IMR-90 (cell line): ENCODE measurements at regions not wholly inside any gene's neighbourhood (a gene's known extent, or its start where the extent isn't known, plus 50 kb on each side); places are given as distances from the start of the nearest gene placed in this dataset.

Source experiments
- ATAC-seq: fragments of 200-7000 bp; cut with Tn5 transposase; 2 replicates; pipeline ENCODE4 v1.9.1; 2020; ENCODE audit warnings: low read depth, mild to moderate bottlenecking, moderate library complexity
- BruUV-seq: library from RNA; stranded (reverse); fragments of 400-500 nt; replicated peaks from 2 replicates; lab custom pipeline; 2021; lab: Mats Ljungman, UMichigan
- CTCF ChIA-PET: fragments of 300-600 bp; formaldehyde crosslinking; extraction: SDS; loops from one replicate; lab custom pipeline; 2021; ENCODE audit warnings: antibody characterized with exemption; lab: Yijun Ruan, JAX
- POLR2A ChIA-PET: fragments of 300-600 bp; sonication (Branson Sonifier 250); formaldehyde crosslinking; loops from one replicate; lab custom pipeline; 2022; ENCODE audit warnings: antibody characterized with exemption; ENCODE audit not compliant: unreplicated experiment; lab: Charles Lee
- DNase-seq: peaks from one replicate; pipeline ENCODE4 v3.0.0; 2013
- H2AFZ ChIP-seq: replicated peaks from 2 replicates; pipeline ENCODE3; 2013; ENCODE audit warnings: low read length, mild to moderate bottlenecking; ENCODE audit not compliant: poor library complexity
- H2AK5ac ChIP-seq: 2 replicates; pipeline ENCODE4 v1.6.1; 2013; ENCODE audit warnings: low read depth, low read length, inconsistent platforms
- H2AK9ac ChIP-seq: replicated peaks from 2 replicates; pipeline ENCODE3; 2013; ENCODE audit warnings: mild to moderate bottlenecking, low read depth, low read length, moderate library complexity; ENCODE audit not compliant: poor library complexity
- H2BK120ac ChIP-seq: 2 replicates; pipeline ENCODE4 v1.6.1; 2013; ENCODE audit warnings: low read depth, low read length, inconsistent platforms
- H2BK15ac ChIP-seq: 3 replicates; pipeline ENCODE4 v1.6.1; 2013; ENCODE audit warnings: low read depth, low read length, inconsistent platforms
- H2BK20ac ChIP-seq: 2 replicates; pipeline ENCODE4 v1.6.1; 2013; ENCODE audit warnings: low read depth, mild to moderate bottlenecking, inconsistent platforms, low read length, moderate library complexity
- H2BK5ac ChIP-seq: 2 replicates; pipeline ENCODE4 v1.6.1; 2013; ENCODE audit warnings: mild to moderate bottlenecking, low read depth, low read length, inconsistent platforms; ENCODE audit not compliant: poor library complexity, severe bottlenecking
- H3K14ac ChIP-seq: replicated peaks from 2 replicates; pipeline ENCODE4 v1.6.1; 2013; ENCODE audit warnings: low read depth, low read length, inconsistent platforms
- H3K18ac ChIP-seq: 2 replicates; pipeline ENCODE4 v1.6.1; 2013; ENCODE audit warnings: low read depth, low read length, control low read depth
- H3K23ac ChIP-seq: 2 replicates; pipeline ENCODE4 v1.6.1; 2013; ENCODE audit warnings: low read depth, low read length, inconsistent platforms
- H3K27ac ChIP-seq: 2 replicates; pipeline ENCODE4 v1.5.1; 2013; ENCODE audit warnings: mild to moderate bottlenecking, control low read depth, low read length; ENCODE audit not compliant: insufficient read depth
- H3K27me3 ChIP-seq: 2 replicates; pipeline ENCODE4 v1.6.1; 2013; ENCODE audit warnings: low read length; ENCODE audit not compliant: control insufficient read depth, insufficient read depth
- H3K36me3 ChIP-seq: 2 replicates; pipeline ENCODE4 v1.6.1; 2013; ENCODE audit warnings: low read length, mixed read lengths; ENCODE audit not compliant: control insufficient read depth, insufficient read depth
- H3K4ac ChIP-seq: 2 replicates; pipeline ENCODE4 v1.6.1; 2013; ENCODE audit warnings: low read depth, low read length, inconsistent platforms
- H3K4me1 ChIP-seq: 2 replicates; pipeline ENCODE4 v1.6.1; 2013; ENCODE audit warnings: low read length, mixed read lengths; ENCODE audit not compliant: control insufficient read depth, insufficient read depth
- H3K4me2 ChIP-seq: 2 replicates; pipeline ENCODE4 v1.6.1; 2013; ENCODE audit warnings: low read depth, mild to moderate bottlenecking, control low read depth, low read length, moderate library complexity
- H3K4me3 ChIP-seq: 2 replicates; pipeline ENCODE4 v1.5.1; 2013; ENCODE audit warnings: low read depth, mild to moderate bottlenecking, control low read depth, low read length, moderate library complexity; ENCODE audit not compliant: insufficient read depth
- H3K56ac ChIP-seq: 2 replicates; pipeline ENCODE4 v1.6.1; 2013; ENCODE audit warnings: low read length, inconsistent platforms; ENCODE audit not compliant: insufficient read depth; ENCODE audit errors: extremely low read depth
- H3K79me1 ChIP-seq, 2 experiments: 2 replicates each; pipeline ENCODE4 v1.6.1; 2013; ENCODE audit warnings: low read length in 2 of 2, inconsistent platforms in 1 of 2, low read depth in 1 of 2
- H3K9ac ChIP-seq: 2 replicates; pipeline ENCODE4 v1.6.1; 2013; ENCODE audit warnings: low read depth, low read length, control low read depth
- H3K9me1 ChIP-seq: 2 replicates; pipeline ENCODE4 v1.6.1; 2013; ENCODE audit warnings: low read length, inconsistent platforms; ENCODE audit not compliant: insufficient read depth
- H3K9me3 ChIP-seq: 2 replicates; pipeline ENCODE4 v1.6.1; 2013; ENCODE audit warnings: low read length; ENCODE audit not compliant: control insufficient read depth, insufficient read depth
- H4K20me1 ChIP-seq: 2 replicates; pipeline ENCODE4 v1.6.1; 2013; ENCODE audit warnings: low read length, inconsistent platforms; ENCODE audit not compliant: insufficient read depth
- H4K5ac ChIP-seq: 2 replicates; pipeline ENCODE4 v1.6.1; 2013; ENCODE audit warnings: mild to moderate bottlenecking, low read depth, low read length, control low read depth
- H4K8ac ChIP-seq, 2 experiments: 2 replicates each; pipeline ENCODE4 v1.6.1; 2013; ENCODE audit warnings: low read depth in 2 of 2, low read length in 2 of 2, control low read depth in 1 of 2, inconsistent platforms in 1 of 2
- H4K91ac ChIP-seq: 2 replicates; pipeline ENCODE4 v1.6.1; 2013; ENCODE audit warnings: low read depth, low read length, inconsistent platforms; ENCODE audit not compliant: insufficient read depth
- BHLHE40 ChIP-seq: fragments of 150-350 bp; IDR thresholded peaks from 2 replicates; pipeline ENCODE4 v1.6.1; 2016; ENCODE audit warnings: mild to moderate bottlenecking, low read depth, low read length
- CEBPB ChIP-seq: IDR thresholded peaks from 2 replicates; pipeline ENCODE4 v1.6.1; 2012; ENCODE audit warnings: low read depth, low read length, improper control_type of control experiment
- CHD1 ChIP-seq: IDR thresholded peaks from 2 replicates; pipeline ENCODE4 v1.6.1; 2012; ENCODE audit warnings: low read depth, low read length, improper control_type of control experiment
- ELK1 ChIP-seq: fragments of 150-350 bp; IDR thresholded peaks from 2 replicates; pipeline ENCODE4 v1.6.1; 2016; ENCODE audit warnings: low read depth, mild to moderate bottlenecking, low read length, moderate library complexity, borderline replicate concordance
- FOS ChIP-seq: fragments of 150-350 bp; IDR thresholded peaks from 2 replicates; pipeline ENCODE4 v1.6.1; 2016; ENCODE audit warnings: low read depth, low read length
- MAFK ChIP-seq: IDR thresholded peaks from 2 replicates; pipeline ENCODE4 v1.6.1; 2012; ENCODE audit warnings: low read depth, low read length, improper control_type of control experiment
- MAZ ChIP-seq: IDR thresholded peaks from 2 replicates; pipeline ENCODE4 v1.6.1; 2012; ENCODE audit warnings: low read depth, mild to moderate bottlenecking, low read length, improper control_type of control experiment, moderate library complexity, borderline replicate concordance
- MXI1 ChIP-seq: IDR thresholded peaks from 2 replicates; pipeline ENCODE4 v1.6.1; 2012; ENCODE audit warnings: low read depth, mild to moderate bottlenecking, low read length, moderate library complexity, borderline replicate concordance
- NFE2L2 ChIP-seq: fragments of 150-350 bp; IDR thresholded peaks from 2 replicates; pipeline ENCODE4 v1.6.1; 2016; ENCODE audit warnings: low read depth, mild to moderate bottlenecking, low read length
- POLR2A ChIP-seq: IDR thresholded peaks from 2 replicates; pipeline ENCODE4 v1.6.1; 2012; ENCODE audit warnings: mild to moderate bottlenecking, low read depth, low read length
- RAD21 ChIP-seq: IDR thresholded peaks from 2 replicates; pipeline ENCODE4 v1.6.1; 2012; ENCODE audit warnings: low read length, improper control_type of control experiment
- RCOR1 ChIP-seq: IDR thresholded peaks from 2 replicates; pipeline ENCODE4 v1.6.1; 2012; ENCODE audit warnings: mild to moderate bottlenecking, low read length, improper control_type of control experiment; ENCODE audit not compliant: insufficient replicate concordance
- RFX5 ChIP-seq: IDR thresholded peaks from 2 replicates; pipeline ENCODE4 v1.8.0; 2012; ENCODE audit warnings: low read depth, mild to moderate bottlenecking, low read length, moderate library complexity
- SMC3 ChIP-seq: fragments of 150-350 bp; IDR thresholded peaks from 2 replicates; pipeline ENCODE4 v1.6.1; 2016; ENCODE audit warnings: low read depth, mild to moderate bottlenecking, antibody characterized with exemption, low read length, moderate library complexity
- WGBS, 2 experiments: methylation state at CpG; one replicate each; pipeline versions ENCODE4 v1.1.5 to v1.1.7; 2013; ENCODE audit warnings: missing lambda C conversion rate in 2 of 2; ENCODE audit not compliant: insufficient read length in 1 of 2; ENCODE audit errors: extremely low coverage in 2 of 2; 5-methylcytosine and 5-hydroxymethylcytosine counted together
- dilution Hi-C: fragments of 300-500 bp; cut with HindIII; formaldehyde crosslinking; loops from one replicate; pipeline ENCODE4 v1.14.3; 2018; ENCODE audit warnings: low sequenced_read_pairs; ENCODE audit not compliant: unreplicated experiment
- in situ Hi-C: fragments of 300-500 bp; cut with MboI; formaldehyde crosslinking; loops from 3 replicates; pipeline ENCODE4 v1.14.3; 2019; ENCODE audit warnings: low sequenced_read_pairs, inconsistent platforms, mixed read lengths
- intact Hi-C: fragments of 100-400 bp; cut with micrococcal nuclease; formaldehyde crosslinking; loops from 2 replicates; pipeline ENCODE4 v1.10.0; 2022
- TF ChIP-seq, protein P1 (sequence below): fragments of 150-350 bp; IDR thresholded peaks from 2 replicates; pipeline ENCODE4 v1.6.1; 2017; ENCODE audit warnings: mild to moderate bottlenecking, antibody characterized with exemption, low read length, low read depth
- TF ChIP-seq, protein P2 (sequence below): conservative IDR thresholded peaks from 2 replicates; pipeline ENCODE4 v1.5.1; 2012; ENCODE audit warnings: mild to moderate bottlenecking, low read depth, low read length, improper control_type of control experiment

GRCh38 chr13:39856714-39857113 is 201.3 kb downstream of the COG6 start:
- Histone ChIP-seq H2BK5ac (no peak overlapping the region), H4K20me1 (no peaks in the 10 kb centered on the region), H3K9ac (no peak overlapping the region), H3K9me1 (no peaks in the 10 kb centered on the region), H3K18ac (no peak overlapping the region), H3K4ac (no peak overlapping the region), H2AFZ (no peak overlapping the region), H3K79me1 (no peaks in the 10 kb centered on the region), H3K23ac (no peak overlapping the region), H2BK120ac (no peak overlapping the region), H3K14ac (no peak overlapping the region), H3K56ac (no peak overlapping the region), H2BK15ac (no peak overlapping the region), H3K27ac (no peak overlapping the region), H3K36me3 (no peaks in the 10 kb centered on the region), H4K8ac (no peak overlapping the region), H2AK5ac (no peak overlapping the region), H2AK9ac (no peak overlapping the region), H3K4me3 (no peak overlapping the region), H3K9me3 (no peaks in the 10 kb centered on the region), H3K4me1 (no peaks in the 10 kb centered on the region), H2BK20ac (no peak overlapping the region), H3K27me3 (no peaks in the 10 kb centered on the region; the same call in 1 of the 2 replicates), H4K91ac (no peak overlapping the region), H3K4me2 (no peak overlapping the region), H4K5ac (no peak overlapping the region)
- DNase-seq (no peak), ATAC-seq (no peak)
- dilution Hi-C loops (no loop called here), in situ Hi-C loops (no loop called here), intact Hi-C loops (no loop called here)
- no TSS peak for BruUV-seq
- ChIA-PET CTCF (no interaction called here), POLR2A (no interaction called here)
- WGBS, 2 experiments = 67% methylated on average over 2 of the region's 8 CpGs; no CpG with 5 or more reads in 1 of the 2 experiments
- TF ChIP-seq MAFK (no peak), SMC3 (no peak), MXI1 (no peak), BHLHE40 (no peak), ELK1 (no peak), FOS (no peak), CEBPB (no peak), MAZ (no peak), RFX5 (no peak), POLR2A (no peak), RAD21 (no peak), RCOR1 (no peak), CHD1 (no peak), NFE2L2 (no peak)
- TF ChIP-seq, protein P1, sequence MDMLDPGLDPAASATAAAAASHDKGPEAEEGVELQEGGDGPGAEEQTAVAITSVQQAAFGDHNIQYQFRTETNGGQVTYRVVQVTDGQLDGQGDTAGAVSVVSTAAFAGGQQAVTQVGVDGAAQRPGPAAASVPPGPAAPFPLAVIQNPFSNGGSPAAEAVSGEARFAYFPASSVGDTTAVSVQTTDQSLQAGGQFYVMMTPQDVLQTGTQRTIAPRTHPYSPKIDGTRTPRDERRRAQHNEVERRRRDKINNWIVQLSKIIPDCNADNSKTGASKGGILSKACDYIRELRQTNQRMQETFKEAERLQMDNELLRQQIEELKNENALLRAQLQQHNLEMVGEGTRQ = no peak
- TF ChIP-seq, protein P2, sequence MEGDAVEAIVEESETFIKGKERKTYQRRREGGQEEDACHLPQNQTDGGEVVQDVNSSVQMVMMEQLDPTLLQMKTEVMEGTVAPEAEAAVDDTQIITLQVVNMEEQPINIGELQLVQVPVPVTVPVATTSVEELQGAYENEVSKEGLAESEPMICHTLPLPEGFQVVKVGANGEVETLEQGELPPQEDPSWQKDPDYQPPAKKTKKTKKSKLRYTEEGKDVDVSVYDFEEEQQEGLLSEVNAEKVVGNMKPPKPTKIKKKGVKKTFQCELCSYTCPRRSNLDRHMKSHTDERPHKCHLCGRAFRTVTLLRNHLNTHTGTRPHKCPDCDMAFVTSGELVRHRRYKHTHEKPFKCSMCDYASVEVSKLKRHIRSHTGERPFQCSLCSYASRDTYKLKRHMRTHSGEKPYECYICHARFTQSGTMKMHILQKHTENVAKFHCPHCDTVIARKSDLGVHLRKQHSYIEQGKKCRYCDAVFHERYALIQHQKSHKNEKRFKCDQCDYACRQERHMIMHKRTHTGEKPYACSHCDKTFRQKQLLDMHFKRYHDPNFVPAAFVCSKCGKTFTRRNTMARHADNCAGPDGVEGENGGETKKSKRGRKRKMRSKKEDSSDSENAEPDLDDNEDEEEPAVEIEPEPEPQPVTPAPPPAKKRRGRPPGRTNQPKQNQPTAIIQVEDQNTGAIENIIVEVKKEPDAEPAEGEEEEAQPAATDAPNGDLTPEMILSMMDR = no peak
